ENCODE measurements at regions not wholly inside any gene's neighbourhood (a gene's known extent, or its start where the extent isn't known, plus 50 kb on each side); places are given as distances from the start of the nearest gene placed in this dataset.

DNA sequence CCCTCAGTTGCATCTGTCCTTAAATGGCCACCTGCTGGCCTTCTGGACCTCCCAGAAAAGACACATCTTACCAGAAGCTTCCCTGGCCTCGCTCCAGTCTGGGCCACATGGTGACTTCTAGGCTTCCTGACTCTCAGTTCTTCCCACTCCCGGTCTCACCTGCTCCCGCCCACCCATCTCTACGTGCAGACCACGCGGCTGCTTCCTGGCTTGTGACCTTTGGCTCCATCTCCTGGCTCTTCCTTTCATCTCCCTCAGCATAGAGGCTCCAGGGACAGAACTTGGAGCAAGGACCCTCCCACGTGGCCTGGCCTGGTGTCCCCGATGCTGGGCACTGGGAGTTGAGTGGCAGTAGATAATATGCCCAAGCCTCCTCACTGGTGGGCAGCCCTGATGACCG, 124.9 kb upstream of the IRF2BP2 start:
- intact Hi-C loops (cut with DNase I), result loop anchor here in 1 of 4 donors (5.0 kb wide), 1 partner anchor 342 kb away; no protein-coding TSS in a partner anchor
- Histone ChIP-seq H3K4me3 (ENCODE audit: low read length) (no peak overlapping the region), H3K27me3 (ENCODE audit: control insufficient read depth, insufficient read depth) (no peaks in the 10 kb centered on the region), H3K4me1 (ENCODE audit: control insufficient read depth, insufficient read depth, low read length) (peaks cover 2% of the 10 kb centered on the region), H3K27ac (ENCODE audit: low read length) (no peak overlapping the region), H3K9me3 (ENCODE audit: control insufficient read depth, low read length) (no peaks in the 10 kb centered on the region)
- WGBS, result 63% methylated on average over 9 of the region's 9 CpGs
- no peak for DNase-seq
- ATAC-seq, result no peak

DNA sequence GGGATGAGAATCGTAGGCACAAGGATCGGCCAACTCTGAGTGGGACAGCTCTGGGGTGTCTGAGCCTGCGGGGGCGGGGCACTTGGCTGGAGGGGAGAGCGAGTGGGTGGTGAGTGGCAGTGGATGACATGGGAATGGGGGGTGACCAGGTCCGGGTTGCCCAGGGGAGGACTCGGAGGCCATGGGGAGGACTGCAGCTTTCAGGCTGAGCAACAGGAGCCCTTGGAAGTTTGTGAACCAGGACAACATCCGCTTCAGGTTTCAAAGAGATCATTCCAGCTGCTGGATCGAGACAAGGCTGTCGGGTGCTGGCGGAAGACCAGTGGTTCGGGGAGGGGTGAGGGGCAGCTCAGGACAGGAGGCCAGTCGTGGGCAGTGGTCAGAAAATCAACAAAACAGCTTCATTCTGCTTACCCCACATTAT, 124.4 kb upstream of the IRF2BP2 start:
- no peaks in the 10 kb centered on the region for H3K9me3 ChIP-seq (ENCODE audit: control insufficient read depth, low read length)
- WGBS, result 73% methylated on average over 13 of the region's 13 CpGs
- H3K4me3 ChIP-seq (ENCODE audit: low read length), result no peak overlapping the region
- H3K27me3 ChIP-seq (ENCODE audit: control insufficient read depth, insufficient read depth), result no peaks in the 10 kb centered on the region
- no peak overlapping the region for H3K27ac ChIP-seq (ENCODE audit: low read length)
- intact Hi-C loops (cut with DNase I), result loop anchor here in 1 of 4 donors (5.0 kb wide), 1 partner anchor 343 kb away; no protein-coding TSS in a partner anchor
- peaks cover 2% of the 10 kb centered on the region for H3K4me1 ChIP-seq (ENCODE audit: control insufficient read depth, insufficient read depth, low read length)
- DNase-seq (no peak), ATAC-seq (no peak)

DNA sequence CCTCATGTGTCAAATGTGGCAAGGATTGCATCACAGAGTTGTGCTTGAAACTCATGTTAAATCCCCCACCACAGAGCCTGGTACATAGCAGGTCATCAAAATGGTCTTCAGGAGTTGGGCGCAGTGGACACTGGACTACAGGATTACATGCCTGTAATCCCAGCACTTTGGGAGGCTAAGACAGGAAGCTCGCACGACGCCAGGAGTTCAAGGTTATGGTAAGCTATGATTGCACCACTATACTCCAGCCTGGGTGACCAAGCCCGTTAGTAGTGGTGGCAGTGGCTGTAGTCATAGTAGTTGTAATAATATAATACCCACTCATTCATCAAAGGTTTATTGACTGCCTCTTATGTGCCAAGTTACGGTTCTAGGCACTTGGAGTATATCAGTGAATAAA, 123.4 kb upstream of the IRF2BP2 start:
- Histone ChIP-seq H3K4me1 (ENCODE audit: control insufficient read depth, insufficient read depth, low read length) (peaks cover 2% of the 10 kb centered on the region), H3K9me3 (ENCODE audit: control insufficient read depth, low read length) (no peaks in the 10 kb centered on the region), H3K27ac (ENCODE audit: low read length) (no peak overlapping the region), H3K27me3 (ENCODE audit: control insufficient read depth, insufficient read depth) (no peaks in the 10 kb centered on the region), H3K4me3 (ENCODE audit: low read length) (no peak overlapping the region)
- DNase-seq, result no peak
- 96% methylated on average over 6 of the region's 6 CpGs for WGBS
- intact Hi-C loops (cut with DNase I), result loop anchor here in 1 of 4 donors (5.0 kb wide), 1 partner anchor 344 kb away; no protein-coding TSS in a partner anchor
- ATAC-seq, result no peak

DNA sequence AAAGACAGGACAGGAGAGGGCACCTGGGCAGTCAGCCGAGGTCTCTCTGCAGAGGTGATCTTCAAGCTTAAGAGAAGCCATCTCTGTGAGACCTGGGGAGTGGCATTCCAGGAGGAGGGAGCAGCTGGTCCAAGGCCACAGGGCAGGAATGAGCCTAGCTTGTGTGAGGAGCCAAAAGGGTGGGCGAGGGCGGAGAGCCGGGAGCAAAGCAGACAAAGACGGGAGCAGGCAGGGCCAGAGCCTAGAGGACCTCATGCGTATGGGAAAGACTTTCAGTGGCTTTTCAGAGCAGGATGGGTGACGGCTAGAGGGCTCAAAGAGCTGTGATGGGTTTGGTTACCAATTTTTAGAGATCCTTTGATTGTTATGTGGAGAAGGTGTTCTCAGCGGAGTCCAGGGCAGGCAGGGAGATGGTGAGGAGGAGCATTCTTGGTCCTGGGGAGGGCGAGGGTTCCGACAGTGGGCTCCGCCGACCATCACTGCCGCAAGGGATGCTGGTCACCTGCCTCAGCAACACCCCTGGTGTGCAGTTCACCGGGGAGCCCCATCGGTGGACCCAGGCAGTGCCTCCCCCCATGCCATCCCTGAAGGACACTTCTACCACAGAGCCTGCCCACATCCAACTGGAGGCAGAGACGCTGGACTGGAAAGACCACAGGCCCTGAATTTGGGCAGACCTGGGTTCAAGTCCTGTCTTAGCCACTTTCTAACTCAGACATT, 122.9 kb upstream of the IRF2BP2 start:
- no peak for ATAC-seq
- no peaks in the 10 kb centered on the region for H3K27me3 ChIP-seq (ENCODE audit: control insufficient read depth, insufficient read depth)
- peaks cover 2% of the 10 kb centered on the region for H3K4me1 ChIP-seq (ENCODE audit: control insufficient read depth, insufficient read depth, low read length)
- DNase-seq, result no peak
- H3K4me3 ChIP-seq (ENCODE audit: low read length), result no peak overlapping the region
- WGBS, result 96% methylated on average over 16 of the region's 16 CpGs
- H3K9me3 ChIP-seq (ENCODE audit: control insufficient read depth, low read length), result no peaks in the 10 kb centered on the region
- H3K27ac ChIP-seq (ENCODE audit: low read length), result no peak overlapping the region
- intact Hi-C loops (cut with DNase I), result loop anchor here in 1 of 4 donors (5.0 kb wide), 1 partner anchor 344 kb away; no protein-coding TSS in a partner anchor

DNA sequence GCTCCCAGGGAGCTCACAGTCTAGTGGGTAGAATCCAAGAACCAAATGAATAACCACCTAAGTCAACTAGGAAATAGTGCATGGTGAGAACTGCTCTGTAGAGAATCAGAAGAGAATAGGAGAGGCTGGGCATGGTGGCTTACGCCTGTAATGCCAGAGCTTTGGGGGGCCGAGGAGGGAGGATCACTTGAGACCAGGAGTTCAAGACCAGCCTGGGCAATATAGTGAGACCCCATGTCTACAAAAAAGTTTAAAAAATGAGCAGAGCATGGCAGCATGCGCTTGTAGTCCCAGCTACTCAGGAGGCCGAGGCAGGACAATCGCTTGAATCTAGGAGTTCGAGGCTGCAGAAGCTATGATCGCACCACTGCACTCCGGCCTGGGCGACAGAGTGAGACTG, 122.3 kb upstream of the IRF2BP2 start:
- ATAC-seq (no peak), DNase-seq (no peak)
- WGBS, result 99% methylated on average over 9 of the region's 9 CpGs
- intact Hi-C loops (cut with DNase I), result loop anchor here in 1 of 4 donors (5.0 kb wide), 1 partner anchor 345 kb away; no protein-coding TSS in a partner anchor
- Histone ChIP-seq H3K4me3 (ENCODE audit: low read length) (no peak overlapping the region), H3K27ac (ENCODE audit: low read length) (no peak overlapping the region), H3K4me1 (ENCODE audit: control insufficient read depth, insufficient read depth, low read length) (peaks cover 4% of the 10 kb centered on the region), H3K9me3 (ENCODE audit: control insufficient read depth, low read length) (no peaks in the 10 kb centered on the region), H3K27me3 (ENCODE audit: control insufficient read depth, insufficient read depth) (no peaks in the 10 kb centered on the region)

DNA sequence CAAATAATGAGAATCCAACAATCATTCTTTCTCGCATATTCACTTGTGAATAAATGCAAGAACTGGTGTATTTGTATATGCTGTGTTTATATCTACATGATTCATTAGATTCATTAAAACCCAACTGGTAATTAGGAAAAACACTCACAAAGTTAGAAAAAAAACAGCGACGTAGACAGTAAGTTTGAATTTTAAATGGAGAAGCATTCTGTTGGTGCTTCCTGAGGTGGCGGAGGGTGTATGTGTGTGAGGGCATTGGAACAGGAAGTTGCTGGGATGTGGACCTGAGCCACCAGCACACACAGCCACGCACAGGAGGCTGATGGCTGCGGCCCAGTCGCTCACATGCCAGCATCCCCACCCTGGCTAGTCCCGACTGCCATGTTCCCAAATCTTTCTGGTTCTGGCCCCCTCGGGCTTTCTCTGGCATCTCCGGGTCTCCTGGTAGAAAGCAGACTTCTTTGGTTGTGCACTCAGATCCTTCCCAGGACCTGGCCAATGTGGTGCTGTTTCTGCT, 121.6 kb upstream of the IRF2BP2 start:
- no peak overlapping the region for H3K27ac ChIP-seq (ENCODE audit: low read length)
- no peaks in the 10 kb centered on the region for H3K9me3 ChIP-seq (ENCODE audit: control insufficient read depth, low read length)
- no peak overlapping the region for H3K4me3 ChIP-seq (ENCODE audit: low read length)
- H3K4me1 ChIP-seq (ENCODE audit: control insufficient read depth, insufficient read depth, low read length), result peaks cover 4% of the 10 kb centered on the region
- WGBS, result 86% methylated on average over 10 of the region's 10 CpGs
- ATAC-seq, result no peak
- no peak for DNase-seq
- no peaks in the 10 kb centered on the region for H3K27me3 ChIP-seq (ENCODE audit: control insufficient read depth, insufficient read depth)
- intact Hi-C loops (cut with DNase I), result loop anchor here in 1 of 4 donors (5.0 kb wide), 1 partner anchor 346 kb away; no protein-coding TSS in a partner anchor

DNA sequence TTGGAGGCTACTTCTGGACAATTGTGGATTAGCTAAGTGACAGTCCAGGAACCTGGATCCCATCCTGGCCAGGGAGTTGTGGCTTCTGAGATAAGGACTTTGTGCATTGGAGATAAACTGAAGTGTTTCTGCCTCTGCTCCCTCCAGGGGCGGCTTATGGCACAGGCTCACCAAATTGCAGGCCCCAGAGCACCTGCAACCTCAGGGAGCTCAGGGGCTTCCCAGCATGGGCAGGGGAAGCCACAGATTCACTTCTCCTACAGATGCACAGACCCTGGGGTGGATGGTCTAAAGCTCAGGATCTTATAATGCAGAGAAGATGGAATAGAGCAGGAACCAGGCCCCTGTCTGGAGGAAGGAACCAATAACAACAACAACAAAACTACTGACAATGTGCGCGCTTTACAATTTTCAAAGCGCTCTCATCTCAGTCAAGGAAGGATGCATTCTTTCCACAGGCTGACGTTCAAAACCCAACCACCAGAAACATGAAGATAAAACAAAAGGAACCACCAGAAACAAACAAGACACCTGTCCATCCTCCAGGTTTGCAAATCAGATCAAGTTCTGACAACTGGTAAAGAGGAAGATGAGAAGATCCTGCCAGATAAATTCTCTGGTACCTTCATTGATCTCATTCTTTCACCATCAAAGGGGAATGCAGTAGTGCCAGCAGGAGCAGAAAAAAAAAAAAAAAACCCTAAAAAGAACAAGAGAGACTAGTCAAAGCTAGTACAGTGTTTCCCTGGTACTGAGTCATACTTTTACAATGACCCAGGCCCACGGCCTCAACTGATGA, 121.0 kb upstream of the IRF2BP2 start:
- H3K9me3 ChIP-seq (ENCODE audit: control insufficient read depth, low read length), result no peaks in the 10 kb centered on the region
- ATAC-seq (no peak), DNase-seq (no peak)
- intact Hi-C loops (cut with DNase I), result loop anchor here in 1 of 4 donors (5.0 kb wide), 1 partner anchor 346 kb away; no protein-coding TSS in a partner anchor
- no peak overlapping the region for H3K4me3 ChIP-seq (ENCODE audit: low read length)
- no peaks in the 10 kb centered on the region for H3K27me3 ChIP-seq (ENCODE audit: control insufficient read depth, insufficient read depth)
- peaks cover 11% of the 10 kb centered on the region for H3K4me1 ChIP-seq (ENCODE audit: control insufficient read depth, insufficient read depth, low read length)
- no peak overlapping the region for H3K27ac ChIP-seq (ENCODE audit: low read length)
- WGBS, result 81% methylated on average over 6 of the region's 6 CpGs

DNA sequence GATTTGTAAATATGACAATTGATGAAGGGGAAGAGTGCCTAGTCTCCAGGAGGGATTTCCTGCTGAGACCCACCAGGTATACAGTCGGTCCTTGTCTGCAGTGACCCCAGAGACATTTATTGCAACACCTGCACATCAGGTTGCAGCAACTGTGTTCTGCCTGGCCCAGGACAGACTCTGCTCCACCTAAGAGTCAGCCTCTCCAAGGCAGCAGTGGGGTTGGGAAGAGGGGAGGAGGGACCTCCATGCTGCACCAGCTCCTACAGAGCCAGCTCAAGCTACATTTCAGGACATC, 120.4 kb upstream of the IRF2BP2 start:
- ATAC-seq, result no peak
- Histone ChIP-seq H3K27me3 (ENCODE audit: control insufficient read depth, insufficient read depth) (no peaks in the 10 kb centered on the region), H3K4me3 (ENCODE audit: low read length) (no peak overlapping the region), H3K4me1 (ENCODE audit: control insufficient read depth, insufficient read depth, low read length) (peaks cover 16% of the 10 kb centered on the region), H3K9me3 (ENCODE audit: control insufficient read depth, low read length) (no peaks in the 10 kb centered on the region), H3K27ac (ENCODE audit: low read length) (no peak overlapping the region)
- WGBS, result 93% methylated on average over 1 of the region's 1 CpG
- intact Hi-C loops (cut with DNase I), result loop anchor here in 1 of 4 donors (5.0 kb wide), 1 partner anchor 347 kb away; no protein-coding TSS in a partner anchor
- DNase-seq, result no peak

DNA sequence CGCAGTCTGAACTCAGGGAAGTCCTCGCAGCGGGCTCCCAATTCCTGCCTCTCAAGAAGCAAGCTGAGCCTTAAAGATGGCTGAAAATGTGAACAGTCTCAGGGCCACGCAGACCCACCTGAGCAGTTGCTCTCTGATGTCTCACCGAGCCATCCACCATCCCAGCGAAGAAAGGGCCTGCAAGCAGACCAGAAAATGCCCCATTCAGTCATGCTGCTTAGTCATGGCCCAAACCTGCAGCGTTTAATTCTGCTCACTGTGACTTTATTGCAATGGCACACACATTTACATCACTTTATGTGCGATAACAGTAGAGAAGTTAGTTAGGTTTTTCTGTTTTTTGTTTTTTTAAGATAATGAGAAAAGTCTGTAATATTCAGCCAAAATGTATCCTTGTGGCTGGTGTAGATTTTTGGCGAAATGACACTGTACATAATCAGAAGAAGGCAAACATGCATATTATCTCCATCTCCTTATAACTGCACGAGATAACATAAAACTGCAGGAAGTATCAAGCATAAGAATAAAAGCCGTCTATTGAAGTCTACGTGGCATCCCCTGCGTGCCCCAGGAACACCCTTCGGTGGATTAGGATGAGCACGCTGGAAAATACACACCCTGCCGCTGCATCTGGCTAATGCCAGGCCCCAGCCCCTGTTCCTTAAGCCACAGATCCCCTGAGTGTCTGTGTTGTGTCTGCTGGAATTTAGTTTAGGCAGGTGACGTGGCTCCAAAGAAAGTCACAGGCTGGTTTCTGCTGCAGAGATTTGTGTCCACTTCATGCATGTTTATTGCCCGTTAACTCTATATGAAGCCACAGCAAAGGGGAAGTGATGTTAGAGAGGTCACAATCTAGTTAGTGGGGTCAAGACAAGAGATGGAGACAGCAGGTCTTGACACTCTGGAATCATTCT, 119.8 kb upstream of the IRF2BP2 start:
- peaks cover 20% of the 10 kb centered on the region for H3K4me1 ChIP-seq (ENCODE audit: control insufficient read depth, insufficient read depth, low read length)
- H3K4me3 ChIP-seq (ENCODE audit: low read length), result no peak overlapping the region
- H3K9me3 ChIP-seq (ENCODE audit: control insufficient read depth, low read length), result no peaks in the 10 kb centered on the region
- 90% methylated on average over 18 of the region's 18 CpGs for WGBS
- no peaks in the 10 kb centered on the region for H3K27me3 ChIP-seq (ENCODE audit: control insufficient read depth, insufficient read depth)
- intact Hi-C loops (cut with DNase I), result loop anchor here (5.0 to 10.0 kb wide), 6 partner anchors 115 to 347 kb away; no protein-coding TSS in a partner anchor
- DNase-seq (no peak), ATAC-seq (no peak)
- H3K27ac ChIP-seq (ENCODE audit: low read length), result no peak overlapping the region

DNA sequence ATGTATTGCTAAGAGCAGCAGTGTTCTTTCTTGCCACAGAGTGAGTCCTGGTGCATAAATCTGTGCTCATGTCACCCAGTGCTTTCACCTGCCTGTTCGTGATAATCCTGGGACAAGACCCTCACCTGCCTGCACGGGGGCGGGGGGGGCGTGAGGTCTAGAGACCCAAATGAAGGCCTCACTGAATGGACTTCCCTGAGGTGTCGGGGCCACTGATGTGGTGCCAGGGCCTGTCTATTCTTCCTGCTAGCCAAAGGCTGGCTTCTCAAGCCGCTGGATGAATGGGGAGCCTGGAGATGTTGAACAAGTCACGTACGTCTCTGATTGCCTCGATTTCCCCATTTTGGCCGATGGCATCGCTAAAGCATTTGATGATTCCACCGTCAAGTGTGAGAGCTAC, 118.8 kb upstream of the IRF2BP2 start:
- ATAC-seq (no peak), DNase-seq (no peak)
- intact Hi-C loops (cut with DNase I), result loop anchor here in 3 of 4 donors (5.0 to 10.0 kb wide), 6 partner anchors 116 to 349 kb away; no protein-coding TSS in a partner anchor

More for the DNA sequence above, 118.8 kb upstream of the IRF2BP2 start:
- Histone ChIP-seq H3K27ac (ENCODE audit: low read length) (no peak overlapping the region), H3K9me3 (ENCODE audit: control insufficient read depth, low read length) (no peaks in the 10 kb centered on the region), H3K4me3 (ENCODE audit: low read length) (no peak overlapping the region), H3K27me3 (ENCODE audit: control insufficient read depth, insufficient read depth) (no peaks in the 10 kb centered on the region), H3K4me1 (ENCODE audit: control insufficient read depth, insufficient read depth, low read length) (peaks cover 20% of the 10 kb centered on the region)
- 97% methylated on average over 12 of the region's 12 CpGs for WGBS

Measured in right cardiac atrium (tissue), 5 donors.